Left lobe of liver (tissue), 2 donors: ENCODE measurements at regions not wholly inside any gene's neighbourhood (a gene's known extent, or its start where the extent isn't known, plus 50 kb on each side); places are given as distances from the start of the nearest gene placed in this dataset.

ENCODE experiments used
- ATAC-seq: fragments of 200-7000 bp; cut with Tn5 transposase; one replicate; pipeline ENCODE4 v1.9.1; 2020; ENCODE audit warnings: mild to moderate bottlenecking, moderate library complexity
- DNase-seq: peaks from one replicate; pipeline ENCODE4 v3.0.0-alpha.2; 2020; ENCODE audit warnings: low spot score
- donor health status: DM: no; HTN: no; CAD: no; lungs with moderate emphysema.
- donor health status: DM: no; HTN: yes; CAD: no.

GRCh38 chr2:6052649-6053048 lies 360.5 kb downstream of the SOX11 start:
- DNase-seq (no peak), ATAC-seq (no peak)

- ATAC-seq (no peak), DNase-seq (no peak)
Observed at GRCh38 chr2:6053743-6054142, 361.6 kb downstream of the SOX11 start.

GRCh38 chr2:6054161-6054671 lies 362.0 kb downstream of the SOX11 start:
- DNase-seq (no peak), ATAC-seq (no peak)

- no peak for ATAC-seq
Observed at GRCh38 chr2:6060992-6061663, 368.9 kb downstream of the SOX11 start.

GRCh38 chr2:6064757-6065156 lies 372.6 kb downstream of the SOX11 start:
- no peak for ATAC-seq
- DNase-seq, result no peak

More at GRCh38 chr2:6060992-6061663, 368.9 kb downstream of the SOX11 start:
- DNase-seq, result no peak

GRCh38 chr2:6065703-6066102 lies 373.5 kb downstream of the SOX11 start:
- ATAC-seq (no peak), DNase-seq (no peak)

- ATAC-seq, result no peak
Observed at GRCh38 chr2:6067089-6067488, 374.9 kb downstream of the SOX11 start.

GRCh38 chr2:6067806-6068205 lies 375.6 kb downstream of the SOX11 start:
- DNase-seq, result no peak
- no peak for ATAC-seq

More at GRCh38 chr2:6067089-6067488, 374.9 kb downstream of the SOX11 start:
- no peak for DNase-seq

- no peak for ATAC-seq
Observed at GRCh38 chr2:6068429-6068828, 376.2 kb downstream of the SOX11 start.

GRCh38 chr2:6069381-6069780 lies 377.2 kb downstream of the SOX11 start:
- DNase-seq, result no peak
- no peak for ATAC-seq

More at GRCh38 chr2:6068429-6068828, 376.2 kb downstream of the SOX11 start:
- DNase-seq, result no peak

GRCh38 chr2:6071519-6071918 lies 379.3 kb downstream of the SOX11 start:
- no peak for DNase-seq
- no peak for ATAC-seq

- ATAC-seq, result no peak
Observed at GRCh38 chr2:6072276-6072675, 380.1 kb downstream of the SOX11 start.

GRCh38 chr2:6072768-6073167 lies 380.6 kb downstream of the SOX11 start:
- no peak for DNase-seq
- no peak for ATAC-seq

More at GRCh38 chr2:6072276-6072675, 380.1 kb downstream of the SOX11 start:
- no peak for DNase-seq

GRCh38 chr2:6073191-6074088 lies 381.3 kb downstream of the SOX11 start:
- ATAC-seq (no peak), DNase-seq (no peak)

- DNase-seq (no peak), ATAC-seq (no peak)
Observed at GRCh38 chr2:6074089-6074643, 382.0 kb downstream of the SOX11 start.

- no peak for DNase-seq
- ATAC-seq, result no peak
Observed at GRCh38 chr2:6077585-6077984, 385.4 kb downstream of the SOX11 start.

- ATAC-seq, result no peak
- DNase-seq, result no peak
Observed at GRCh38 chr2:6078414-6078813, 386.2 kb downstream of the SOX11 start.

- ATAC-seq (no peak), DNase-seq (no peak)
Observed at GRCh38 chr2:6079405-6079804, 387.2 kb downstream of the SOX11 start.

- DNase-seq, result no peak
- ATAC-seq, result peak; percentile 54
Observed at GRCh38 chr2:6080932-6081753, 389.0 kb downstream of the SOX11 start.

GRCh38 chr2:6081955-6082624 lies 389.9 kb downstream of the SOX11 start:
- no peak for DNase-seq

More at GRCh38 chr2:6081955-6082624, 389.9 kb downstream of the SOX11 start:
- no peak for ATAC-seq
